Activated naive CD4-positive, alpha-beta T cell treated with anti-CD3 and anti-CD28 coated beads, Interleukin-2, amount 50 U/mL, for 72 hours (primary cell): ENCODE measurements at regions not wholly inside any gene's neighbourhood (a gene's known extent, or its start where the extent isn't known, plus 50 kb on each side); places are given as distances from the start of the nearest gene placed in this dataset.

Source experiments
- ATAC-seq, 2 donors: fragments of 150-1000 bp; cut with Tn5 transposase; 2 replicates each; pipeline ENCODE4 v1.10.0; 2021; ENCODE audit warnings: mild to moderate bottlenecking in 2 of 2, moderate library complexity in 2 of 2
- DNase-seq, 2 donors: peaks; one replicate each; pipeline ENCODE4 v3.0.0; 2021 to 2022; ENCODE audit warnings: low spot score in 2 of 2
- H3K27ac Mint-ChIP-seq, 2 donors: one replicate each; pipeline ENCODE4 v1.8.0; 2022; ENCODE audit warnings: mild to moderate bottlenecking in 2 of 2, mixed read lengths in 2 of 2
- H3K36me3 Mint-ChIP-seq, 2 donors: one replicate each; pipeline ENCODE4 v1.8.0; 2022; ENCODE audit warnings: mixed read lengths in 2 of 2
- H3K9me3 Mint-ChIP-seq, 2 donors: one replicate each; pipeline ENCODE4 v1.8.0; 2022; ENCODE audit warnings: mixed read lengths in 2 of 2

GRCh38 chr7:123401295-123401694, 133.1 kb downstream of the IQUB start:
- DNase-seq (no peak), ATAC-seq (no peak)
- Mint-ChIP-seq H3K9me3 (peaks cover 0 to 8% of the 10 kb centered on the region in 2 donors), H3K36me3 (no peaks in the 10 kb centered on the region), H3K27ac (no peak overlapping the region)

GRCh38 chr7:123400196-123400595, 134.2 kb downstream of the IQUB start:
- DNase-seq (no peak), ATAC-seq (no peak)
- Mint-ChIP-seq H3K9me3 (peaks cover 0 to 8% of the 10 kb centered on the region in 2 donors), H3K27ac (no peak overlapping the region), H3K36me3 (no peaks in the 10 kb centered on the region)

- H3K9me3 Mint-ChIP-seq = peaks cover 0 to 8% of the 10 kb centered on the region in 2 donors
- ATAC-seq (no peak), DNase-seq (no peak)
- H3K27ac Mint-ChIP-seq = no peak overlapping the region
- no peaks in the 10 kb centered on the region for H3K36me3 Mint-ChIP-seq
Measured at GRCh38 chr7:123398921-123399320, 135.5 kb downstream of the IQUB start.

GRCh38 chr7:123397746-123398338, 136.6 kb downstream of the IQUB start:
- Mint-ChIP-seq H3K9me3 (peaks cover 0 to 8% of the 10 kb centered on the region in 2 donors), H3K36me3 (no peaks in the 10 kb centered on the region), H3K27ac (no peak overlapping the region)
- no peak for DNase-seq
- no peak for ATAC-seq

- Mint-ChIP-seq H3K36me3 (no peaks in the 10 kb centered on the region), H3K27ac (no peak overlapping the region), H3K9me3 (peaks cover 5 to 8% of the 10 kb centered on the region in 2 donors)
- no peak for ATAC-seq
- no peak for DNase-seq
Measured at GRCh38 chr7:123393623-123394022, 140.8 kb downstream of the IQUB start.

- DNase-seq (no peak), ATAC-seq (no peak)
- Mint-ChIP-seq H3K36me3 (no peaks in the 10 kb centered on the region), H3K27ac (no peak overlapping the region), H3K9me3 (no peaks in the 10 kb centered on the region)
Measured at GRCh38 chr7:123372368-123372767, 162.0 kb downstream of the IQUB start.

GRCh38 chr7:123367484-123368122, 166.8 kb downstream of the IQUB start:
- no peak overlapping the region for H3K27ac Mint-ChIP-seq
- H3K9me3 Mint-ChIP-seq = no peaks in the 10 kb centered on the region
- peak in 1 of 2 donors; percentile 2 for DNase-seq
- no peaks in the 10 kb centered on the region for H3K36me3 Mint-ChIP-seq
- peak in 1 of 2 donors; percentile 38 for ATAC-seq

- DNase-seq (no peak), ATAC-seq (no peak)
- Mint-ChIP-seq H3K9me3 (no peaks in the 10 kb centered on the region), H3K27ac (no peak overlapping the region), H3K36me3 (no peaks in the 10 kb centered on the region)
Measured at GRCh38 chr7:123367031-123367430, 167.3 kb upstream of the SLC13A1 start.

GRCh38 chr7:123366626-123367025, 166.9 kb upstream of the SLC13A1 start:
- H3K36me3 Mint-ChIP-seq = no peaks in the 10 kb centered on the region
- no peak for DNase-seq
- H3K9me3 Mint-ChIP-seq = no peaks in the 10 kb centered on the region

GRCh38 chr7:123360631-123361030, 160.9 kb upstream of the SLC13A1 start:
- ATAC-seq (no peak), DNase-seq (no peak)
- Mint-ChIP-seq H3K36me3 (no peaks in the 10 kb centered on the region), H3K9me3 (no peaks in the 10 kb centered on the region), H3K27ac (no peak overlapping the region)

More at GRCh38 chr7:123366626-123367025, 166.9 kb upstream of the SLC13A1 start:
- no peak for ATAC-seq
- H3K27ac Mint-ChIP-seq = no peak overlapping the region

- Mint-ChIP-seq H3K27ac (no peak overlapping the region), H3K36me3 (no peaks in the 10 kb centered on the region), H3K9me3 (no peaks in the 10 kb centered on the region)
- DNase-seq (no peak), ATAC-seq (no peak)
Measured at GRCh38 chr7:123355576-123356190, 155.9 kb upstream of the SLC13A1 start.

- no peaks in the 10 kb centered on the region for H3K9me3 Mint-ChIP-seq
- H3K36me3 Mint-ChIP-seq = no peaks in the 10 kb centered on the region
- ATAC-seq (no peak), DNase-seq (no peak)
- H3K27ac Mint-ChIP-seq = no peak overlapping the region
Measured at GRCh38 chr7:123352973-123353372, 153.2 kb upstream of the SLC13A1 start.

- H3K27ac Mint-ChIP-seq = no peak overlapping the region
- H3K9me3 Mint-ChIP-seq = no peaks in the 10 kb centered on the region
- H3K36me3 Mint-ChIP-seq = no peaks in the 10 kb centered on the region
- DNase-seq (no peak), ATAC-seq (no peak)
Measured at GRCh38 chr7:123351516-123352505, 152.0 kb upstream of the SLC13A1 start.

- H3K36me3 Mint-ChIP-seq = no peaks in the 10 kb centered on the region
- H3K27ac Mint-ChIP-seq = no peak overlapping the region
- DNase-seq = no peak
- no peak for ATAC-seq
- no peaks in the 10 kb centered on the region for H3K9me3 Mint-ChIP-seq
Measured at GRCh38 chr7:123351027-123351426, 151.3 kb upstream of the SLC13A1 start.

GRCh38 chr7:123348690-123349089, 148.9 kb upstream of the SLC13A1 start:
- H3K36me3 Mint-ChIP-seq = no peaks in the 10 kb centered on the region
- no peak overlapping the region for H3K27ac Mint-ChIP-seq
- H3K9me3 Mint-ChIP-seq = no peaks in the 10 kb centered on the region
- ATAC-seq = no peak
- DNase-seq = no peak

GRCh38 chr7:123346766-123347165, 147.0 kb upstream of the SLC13A1 start:
- DNase-seq = no peak
- Mint-ChIP-seq H3K27ac (no peak overlapping the region), H3K9me3 (no peaks in the 10 kb centered on the region), H3K36me3 (no peaks in the 10 kb centered on the region)
- no peak for ATAC-seq

- H3K9me3 Mint-ChIP-seq = peaks cover 3 to 6% of the 10 kb centered on the region in 2 donors
- no peak overlapping the region for H3K27ac Mint-ChIP-seq
- ATAC-seq (no peak), DNase-seq (no peak)
- H3K36me3 Mint-ChIP-seq = no peaks in the 10 kb centered on the region
Measured at GRCh38 chr7:123343611-123344010, 143.8 kb upstream of the SLC13A1 start.
